AG04449 (cell line): ENCODE measurements at regions not wholly inside any gene's neighbourhood (a gene's known extent, or its start where the extent isn't known, plus 50 kb on each side); places are given as distances from the start of the nearest gene placed in this dataset.

Experiments used
- CTCF ChIA-PET: fragments of 350-600 bp; formaldehyde crosslinking; extraction: SDS; loops from one replicate; lab custom pipeline; 2021; ENCODE audit warnings: antibody characterized with exemption; lab: Yijun Ruan, JAX
- POLR2A ChIA-PET: fragments of 400-600, 350-600 bp; formaldehyde crosslinking; extraction: SDS; loops from one replicate; lab custom pipeline; 2020; ENCODE audit warnings: antibody characterized with exemption, inconsistent platforms; lab: Yijun Ruan, JAX
- DNase-seq: peaks from one replicate; pipeline ENCODE4 v3.0.0-alpha.2; 2010; ENCODE audit warnings: low read depth, low spot score
- H3K4me3 ChIP-seq: 2 replicates; pipeline ENCODE4 v1.5.1; 2011; ENCODE audit warnings: low read depth, mild to moderate bottlenecking, control low read depth, low read length
- CTCF ChIP-seq: IDR thresholded peaks from one replicate; pipeline ENCODE4 v1.5.1; 2011; ENCODE audit warnings: mild to moderate bottlenecking, moderate library complexity, low read length, control low read depth, inconsistent platforms; ENCODE audit not compliant: insufficient read depth; ENCODE audit errors: missing control alignments

GRCh38 chr5:111813537-111813936 lies 56.5 kb upstream of the NREP start:
- TF ChIP-seq CTCF = no peak
- H3K4me3 ChIP-seq = no peak overlapping the region
- ChIA-PET CTCF (no interaction called here), POLR2A (no interaction called here)
- DNase-seq = no peak

GRCh38 chr5:111810112-111810511 lies 53.1 kb upstream of the NREP start:
- POLR2A ChIA-PET = no interaction called here
- no peak overlapping the region for H3K4me3 ChIP-seq
- no peak for TF ChIP-seq CTCF
- CTCF ChIA-PET = interaction anchor here (1.1 kb wide), 1 partner anchor 44 kb away, joined by 3 read pairs; no protein-coding TSS in a partner anchor
- DNase-seq = no peak
